ENCODE measurements at regions not wholly inside any gene's neighbourhood (a gene's known extent, or its start where the extent isn't known, plus 50 kb on each side); places are given as distances from the start of the nearest gene placed in this dataset.

GRCh38 chr2:129710670-129711495, 268.6 kb upstream of the RAB6C start:
- H3K4me1 Mint-ChIP-seq (ENCODE audit: low read depth), result no peaks in the 10 kb centered on the region
- CTCF ChIA-PET, result no interaction called here
- no peak overlapping the region for H3K27ac Mint-ChIP-seq
- intact Hi-C loops (cut with micrococcal nuclease), result no loop called here
- no peaks in the 10 kb centered on the region for H3K27me3 Mint-ChIP-seq (ENCODE audit: low read depth)
- H3K4me3 Mint-ChIP-seq, result no peak overlapping the region
- no peaks in the 10 kb centered on the region for H3K36me3 Mint-ChIP-seq (ENCODE audit: low read depth)
- no peaks in the 10 kb centered on the region for H3K9me3 Mint-ChIP-seq
- no peak for DNase-seq

- Mint-ChIP-seq H3K27me3 (ENCODE audit: low read depth) (no peaks in the 10 kb centered on the region), H3K27ac (no peak overlapping the region), H3K4me3 (no peak overlapping the region), H3K4me1 (ENCODE audit: low read depth) (no peaks in the 10 kb centered on the region), H3K9me3 (no peaks in the 10 kb centered on the region), H3K36me3 (ENCODE audit: low read depth) (no peaks in the 10 kb centered on the region)
- intact Hi-C loops (cut with micrococcal nuclease), result no loop called here
- CTCF ChIA-PET, result no interaction called here
- DNase-seq, result no peak
Measured at GRCh38 chr2:129711816-129712675, 267.4 kb upstream of the RAB6C start.

- H3K9me3 Mint-ChIP-seq, result no peaks in the 10 kb centered on the region
Measured at GRCh38 chr2:129712676-129712985, 266.8 kb upstream of the RAB6C start.

GRCh38 chr2:129713337-129713736, 266.1 kb upstream of the RAB6C start:
- DNase-seq, result no peak
- no peaks in the 10 kb centered on the region for H3K9me3 Mint-ChIP-seq
- intact Hi-C loops (cut with micrococcal nuclease), result no loop called here
- CTCF ChIA-PET, result no interaction called here
- no peak overlapping the region for H3K27ac Mint-ChIP-seq
- peaks cover 4% of the 10 kb centered on the region for H3K27me3 Mint-ChIP-seq (ENCODE audit: low read depth)
- H3K4me3 Mint-ChIP-seq, result no peak overlapping the region
- H3K36me3 Mint-ChIP-seq (ENCODE audit: low read depth), result no peaks in the 10 kb centered on the region
- no peaks in the 10 kb centered on the region for H3K4me1 Mint-ChIP-seq (ENCODE audit: low read depth)

More at GRCh38 chr2:129712676-129712985, 266.8 kb upstream of the RAB6C start:
- H3K36me3 Mint-ChIP-seq (ENCODE audit: low read depth), result no peaks in the 10 kb centered on the region
- H3K4me3 Mint-ChIP-seq, result no peak overlapping the region
- DNase-seq, result no peak
- CTCF ChIA-PET, result no interaction called here
- H3K27ac Mint-ChIP-seq, result no peak overlapping the region
- intact Hi-C loops (cut with micrococcal nuclease), result no loop called here
- no peaks in the 10 kb centered on the region for H3K4me1 Mint-ChIP-seq (ENCODE audit: low read depth)
- peaks cover 2% of the 10 kb centered on the region for H3K27me3 Mint-ChIP-seq (ENCODE audit: low read depth)

- H3K27me3 Mint-ChIP-seq (ENCODE audit: low read depth), result peaks cover 4% of the 10 kb centered on the region
- CTCF ChIA-PET, result no interaction called here
- no peaks in the 10 kb centered on the region for H3K4me1 Mint-ChIP-seq (ENCODE audit: low read depth)
- H3K27ac Mint-ChIP-seq, result no peak overlapping the region
- intact Hi-C loops (cut with micrococcal nuclease), result no loop called here
- no peaks in the 10 kb centered on the region for H3K36me3 Mint-ChIP-seq (ENCODE audit: low read depth)
- H3K4me3 Mint-ChIP-seq, result no peak overlapping the region
- H3K9me3 Mint-ChIP-seq, result no peaks in the 10 kb centered on the region
- no peak for DNase-seq
Measured at GRCh38 chr2:129716781-129717559, 262.5 kb upstream of the RAB6C start.

- Mint-ChIP-seq H3K4me1 (ENCODE audit: low read depth) (no peaks in the 10 kb centered on the region), H3K4me3 (no peak overlapping the region), H3K36me3 (ENCODE audit: low read depth) (no peaks in the 10 kb centered on the region), H3K27me3 (ENCODE audit: low read depth) (peaks cover 4% of the 10 kb centered on the region), H3K9me3 (no peaks in the 10 kb centered on the region), H3K27ac (no peak overlapping the region)
- CTCF ChIA-PET, result no interaction called here
- intact Hi-C loops (cut with micrococcal nuclease), result no loop called here
- DNase-seq, result no peak
Measured at GRCh38 chr2:129717560-129718130, 261.8 kb upstream of the RAB6C start.

- H3K27me3 Mint-ChIP-seq (ENCODE audit: low read depth), result peaks cover 4% of the 10 kb centered on the region
- CTCF ChIA-PET, result no interaction called here
- intact Hi-C loops (cut with micrococcal nuclease), result no loop called here
- no peak overlapping the region for H3K4me3 Mint-ChIP-seq
- no peaks in the 10 kb centered on the region for H3K4me1 Mint-ChIP-seq (ENCODE audit: low read depth)
- no peak for DNase-seq
- H3K36me3 Mint-ChIP-seq (ENCODE audit: low read depth), result no peaks in the 10 kb centered on the region
- no peak overlapping the region for H3K27ac Mint-ChIP-seq
- H3K9me3 Mint-ChIP-seq, result no peaks in the 10 kb centered on the region
Measured at GRCh38 chr2:129719335-129719734, 260.1 kb upstream of the RAB6C start.

- no peaks in the 10 kb centered on the region for H3K4me1 Mint-ChIP-seq (ENCODE audit: low read depth)
- no peak overlapping the region for H3K4me3 Mint-ChIP-seq
- H3K27me3 Mint-ChIP-seq (ENCODE audit: low read depth), result peaks cover 4% of the 10 kb centered on the region
- no peaks in the 10 kb centered on the region for H3K9me3 Mint-ChIP-seq
- H3K36me3 Mint-ChIP-seq (ENCODE audit: low read depth), result no peaks in the 10 kb centered on the region
- CTCF ChIA-PET, result no interaction called here
- DNase-seq, result no peak
- no peak overlapping the region for H3K27ac Mint-ChIP-seq
- intact Hi-C loops (cut with micrococcal nuclease), result no loop called here
Measured at GRCh38 chr2:129720360-129720759, 259.1 kb upstream of the RAB6C start.

GRCh38 chr2:129720761-129721160, 258.7 kb upstream of the RAB6C start:
- Mint-ChIP-seq H3K4me1 (ENCODE audit: low read depth) (no peaks in the 10 kb centered on the region), H3K4me3 (no peak overlapping the region)
- intact Hi-C loops (cut with micrococcal nuclease), result no loop called here

GRCh38 chr2:129721236-129721635, 258.2 kb upstream of the RAB6C start:
- CTCF ChIA-PET, result no interaction called here
- Mint-ChIP-seq H3K4me3 (no peak overlapping the region), H3K36me3 (ENCODE audit: low read depth) (no peaks in the 10 kb centered on the region), H3K27ac (no peak overlapping the region), H3K9me3 (no peaks in the 10 kb centered on the region), H3K4me1 (ENCODE audit: low read depth) (no peaks in the 10 kb centered on the region), H3K27me3 (ENCODE audit: low read depth) (peaks cover 4% of the 10 kb centered on the region)
- intact Hi-C loops (cut with micrococcal nuclease), result no loop called here
- DNase-seq, result no peak

More at GRCh38 chr2:129720761-129721160, 258.7 kb upstream of the RAB6C start:
- CTCF ChIA-PET, result no interaction called here
- H3K27me3 Mint-ChIP-seq (ENCODE audit: low read depth), result peaks cover 4% of the 10 kb centered on the region
- no peak for DNase-seq
- no peaks in the 10 kb centered on the region for H3K9me3 Mint-ChIP-seq
- H3K36me3 Mint-ChIP-seq (ENCODE audit: low read depth), result no peaks in the 10 kb centered on the region
- no peak overlapping the region for H3K27ac Mint-ChIP-seq

GRCh38 chr2:129721846-129722245, 257.6 kb upstream of the RAB6C start:
- H3K27ac Mint-ChIP-seq, result no peak overlapping the region
- DNase-seq, result no peak
- H3K36me3 Mint-ChIP-seq (ENCODE audit: low read depth), result no peaks in the 10 kb centered on the region
- H3K4me1 Mint-ChIP-seq (ENCODE audit: low read depth), result no peaks in the 10 kb centered on the region
- intact Hi-C loops (cut with micrococcal nuclease), result no loop called here
- H3K9me3 Mint-ChIP-seq, result no peaks in the 10 kb centered on the region
- H3K4me3 Mint-ChIP-seq, result no peak overlapping the region
- CTCF ChIA-PET, result no interaction called here
- peaks cover 4% of the 10 kb centered on the region for H3K27me3 Mint-ChIP-seq (ENCODE audit: low read depth)

GRCh38 chr2:129722306-129723019, 257.0 kb upstream of the RAB6C start:
- Mint-ChIP-seq H3K4me1 (ENCODE audit: low read depth) (no peaks in the 10 kb centered on the region), H3K27ac (no peak overlapping the region), H3K9me3 (no peaks in the 10 kb centered on the region), H3K4me3 (no peak overlapping the region), H3K27me3 (ENCODE audit: low read depth) (peaks cover 4% of the 10 kb centered on the region), H3K36me3 (ENCODE audit: low read depth) (no peaks in the 10 kb centered on the region)
- intact Hi-C loops (cut with micrococcal nuclease), result no loop called here
- DNase-seq, result no peak
- CTCF ChIA-PET, result no interaction called here

Data from activated naive CD4-positive, alpha-beta T cell treated with anti-CD3 and anti-CD28 coated beads for 36 hours (primary cell).